ENCODE measurements at regions not wholly inside any gene's neighbourhood (a gene's known extent, or its start where the extent isn't known, plus 50 kb on each side); places are given as distances from the start of the nearest gene placed in this dataset.

- no peak for DNase-seq
Measured at GRCh38 chr6:134520181-134521115, 202.5 kb upstream of the SGK1 start.

DNA sequence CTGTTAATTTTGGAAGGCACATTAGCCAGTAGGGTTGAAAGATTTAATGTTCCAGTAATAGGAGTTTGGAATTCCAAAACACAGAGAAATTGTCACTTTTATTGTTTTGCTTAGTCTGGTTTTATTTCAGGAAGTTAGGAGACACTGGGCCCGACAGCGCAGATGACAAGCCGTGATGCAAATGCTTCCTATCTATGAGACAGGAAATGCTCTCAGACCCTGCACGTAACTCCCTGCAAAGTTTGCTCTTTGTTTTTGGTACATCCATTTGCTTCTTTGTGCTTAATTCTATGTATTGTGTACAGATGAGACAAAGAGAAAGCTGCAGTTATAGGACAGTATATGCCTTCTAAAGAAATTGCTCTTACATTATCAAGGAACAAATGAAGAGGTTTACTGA is 201.6 kb upstream of the SGK1 start:
- no peak for DNase-seq

DNA sequence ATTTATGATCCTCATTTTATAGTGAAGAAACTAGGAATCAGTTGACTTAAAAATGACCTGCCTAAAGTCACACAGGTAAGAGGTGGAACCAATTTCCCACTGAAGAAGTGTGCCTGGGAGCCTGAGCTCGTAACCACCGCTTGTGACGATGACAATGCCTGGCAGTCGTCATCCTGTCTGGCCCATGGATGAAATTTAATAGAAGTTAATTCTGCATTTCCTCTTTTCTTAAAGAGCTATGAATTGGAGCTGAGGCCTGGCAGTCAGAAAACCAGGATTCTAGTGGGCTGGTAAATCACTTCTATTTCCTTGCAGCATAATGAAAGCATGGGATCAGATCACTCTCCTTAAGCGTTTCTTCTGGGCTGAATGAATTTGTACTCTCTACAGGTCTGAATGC is 200.0 kb upstream of the SGK1 start:
- no peak for DNase-seq

- DNase-seq: peak; percentile 39
Measured at GRCh38 chr6:134517145-134517658, 199.3 kb upstream of the SGK1 start.

GRCh38 chr6:134516582-134516981 is 198.7 kb upstream of the SGK1 start:
- no peak for DNase-seq

DNA sequence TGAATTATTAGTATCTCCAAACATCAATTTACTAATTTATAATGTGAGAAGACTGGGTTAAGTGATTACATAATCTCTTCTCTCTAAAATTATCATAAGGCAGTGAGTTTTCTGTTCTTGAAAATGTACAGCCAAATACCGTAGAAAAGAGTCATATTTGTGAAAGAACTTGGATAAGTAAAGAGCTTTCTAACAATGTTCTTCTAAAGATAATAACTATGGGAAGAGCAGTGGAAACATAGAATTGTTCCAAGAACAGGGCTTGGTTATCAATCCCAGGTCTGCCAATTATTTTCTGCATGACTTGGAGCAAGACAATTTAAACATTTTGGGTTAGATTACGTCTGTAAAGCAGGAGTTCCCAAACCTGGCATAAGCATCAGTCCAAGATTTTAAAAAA is 198.1 kb upstream of the SGK1 start:
- no peak for DNase-seq

DNA sequence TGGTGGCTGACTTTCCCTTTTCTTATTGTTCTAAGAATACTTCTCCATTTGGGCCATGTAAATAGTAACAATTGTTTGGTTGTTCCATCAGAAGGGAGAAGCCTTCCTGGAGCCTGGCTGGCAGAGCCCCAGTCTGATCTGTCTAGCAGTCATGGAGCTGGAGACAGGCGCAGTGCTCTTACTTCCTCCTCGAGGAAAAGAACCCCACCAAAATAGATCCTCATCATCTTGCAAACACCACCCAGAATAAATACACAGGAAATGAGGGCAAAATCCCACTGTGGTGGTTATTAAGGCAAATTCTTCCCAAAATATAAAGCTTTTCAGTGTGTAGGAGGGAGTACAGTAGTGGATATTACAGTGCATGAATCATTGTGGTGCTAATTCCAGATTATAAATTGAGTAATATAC is 195.1 kb upstream of the SGK1 start:
- DNase-seq: no peak

DNA sequence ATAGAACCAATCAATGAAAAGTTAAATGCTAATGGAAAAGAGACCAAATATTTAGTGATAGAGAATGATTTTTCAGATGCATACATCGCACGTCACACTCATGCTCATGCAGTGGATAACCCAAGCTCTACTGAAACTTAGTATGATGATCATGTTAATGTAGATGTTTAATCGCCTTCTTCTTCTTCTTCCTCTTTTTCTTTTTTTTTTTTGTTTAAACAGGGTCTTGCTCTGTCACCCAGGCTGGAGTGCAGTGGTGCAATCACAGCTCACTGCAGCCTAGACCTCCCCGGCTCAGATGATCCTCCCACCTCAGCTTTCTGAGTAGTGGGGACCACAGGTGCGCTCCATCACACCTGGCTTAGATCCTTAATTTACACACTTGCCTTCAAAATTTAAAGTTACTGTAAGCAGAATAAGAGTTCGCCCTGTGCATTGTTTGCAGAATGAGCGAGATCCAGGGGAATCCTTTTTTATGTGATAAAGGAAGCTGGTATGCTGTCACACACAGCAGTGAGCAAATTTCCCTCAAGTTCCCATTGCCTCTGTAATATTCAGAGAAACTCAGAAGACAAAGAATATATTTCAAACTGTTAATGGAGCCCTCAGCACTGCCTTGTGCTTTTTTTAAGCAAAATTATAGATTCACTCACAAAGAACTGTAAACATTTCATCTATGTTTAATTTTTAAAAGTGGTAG is 194.2 kb upstream of the SGK1 start:
- no peak for DNase-seq

- no peak for DNase-seq
Measured at GRCh38 chr6:134510920-134511319, 193.0 kb upstream of the SGK1 start.

- DNase-seq: no peak
Measured at GRCh38 chr6:134510142-134510541, 192.2 kb upstream of the SGK1 start.

GRCh38 chr6:134508862-134509498 is 191.1 kb upstream of the SGK1 start:
- DNase-seq: no peak

- no peak for DNase-seq
Measured at GRCh38 chr6:134506162-134506561, 188.2 kb upstream of the SGK1 start.

- no peak for DNase-seq
Measured at GRCh38 chr6:134503585-134504281, 185.8 kb upstream of the SGK1 start.

GRCh38 chr6:134502614-134503549 is 185.0 kb upstream of the SGK1 start:
- DNase-seq: no peak

GRCh38 chr6:134495890-134496248 is 178.0 kb upstream of the SGK1 start:
- DNase-seq: no peak

DNA sequence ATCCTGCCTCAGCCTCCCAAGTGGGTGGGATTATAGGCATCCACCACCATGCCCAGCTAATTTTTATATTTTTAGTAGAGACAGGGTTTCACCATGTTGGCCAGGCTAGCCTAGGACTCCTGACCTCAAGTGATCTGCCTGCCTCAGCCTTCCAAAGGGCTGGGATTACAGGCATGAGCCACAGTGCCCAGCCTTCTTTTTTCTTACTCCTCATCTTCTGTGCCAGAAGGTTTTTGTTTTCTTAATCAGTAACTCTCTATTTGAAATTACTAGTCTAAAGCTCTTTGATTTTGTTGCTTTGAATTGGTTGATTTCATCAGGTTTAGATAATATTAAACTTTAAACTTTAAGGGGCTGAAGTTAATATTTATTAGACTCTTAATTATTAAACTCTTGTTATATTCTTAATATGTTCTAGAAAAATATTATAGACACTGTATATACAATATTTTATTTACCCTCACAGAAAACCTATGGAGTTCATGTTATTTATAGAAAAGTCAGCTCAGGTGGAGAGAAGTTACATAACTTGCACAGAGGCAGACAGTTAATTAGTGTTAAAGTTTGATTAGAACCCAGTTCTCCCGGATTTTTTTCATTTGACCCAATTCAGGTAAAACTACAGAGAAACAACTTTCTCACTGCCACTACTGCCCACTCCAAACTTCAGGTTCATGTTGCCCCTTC is 177.4 kb upstream of the SGK1 start:
- no peak for DNase-seq

DNA sequence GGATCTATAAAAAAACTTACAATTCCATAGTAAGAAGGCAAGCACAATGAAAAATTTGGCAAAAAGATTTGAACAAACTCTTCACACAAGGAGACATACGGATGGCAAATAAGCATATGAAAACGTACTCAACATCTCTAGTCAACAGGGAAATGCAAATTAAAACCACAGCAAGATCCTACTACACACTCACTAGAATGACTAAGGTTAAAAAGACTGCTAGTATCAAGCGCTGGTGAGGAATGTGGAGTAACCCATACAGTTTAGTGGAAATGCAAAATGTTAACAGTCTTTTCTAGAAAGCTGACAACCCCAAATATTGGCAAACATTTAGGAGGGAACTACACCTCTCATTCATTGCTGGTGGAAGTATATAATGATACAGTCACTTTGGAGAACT is 175.9 kb upstream of the SGK1 start:
- no peak for DNase-seq

- no peak for DNase-seq
Measured at GRCh38 chr6:134491477-134491876, 173.6 kb upstream of the SGK1 start.

- no peak for DNase-seq
Measured at GRCh38 chr6:134482593-134483270, 164.8 kb upstream of the SGK1 start.

DNA sequence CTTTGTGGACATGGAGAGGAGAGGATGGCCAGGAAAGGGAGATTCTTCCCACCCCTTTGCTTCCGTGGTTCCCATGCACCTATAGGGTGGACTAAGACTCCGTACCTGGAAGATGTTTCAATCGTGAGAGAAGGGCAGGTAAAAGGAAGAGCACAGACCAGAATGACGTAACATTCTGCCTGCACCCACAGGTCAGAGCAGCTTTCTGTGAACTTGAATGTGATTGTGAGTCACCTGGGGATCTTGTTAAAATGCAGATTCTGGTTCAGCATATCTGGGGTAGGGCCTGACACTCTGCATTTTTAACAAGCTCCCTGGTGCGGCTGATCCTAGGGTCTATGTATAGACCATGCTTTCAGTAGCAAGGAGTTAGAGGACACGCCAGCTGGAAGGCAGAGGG is 164.1 kb upstream of the SGK1 start:
- DNase-seq: no peak

DNA sequence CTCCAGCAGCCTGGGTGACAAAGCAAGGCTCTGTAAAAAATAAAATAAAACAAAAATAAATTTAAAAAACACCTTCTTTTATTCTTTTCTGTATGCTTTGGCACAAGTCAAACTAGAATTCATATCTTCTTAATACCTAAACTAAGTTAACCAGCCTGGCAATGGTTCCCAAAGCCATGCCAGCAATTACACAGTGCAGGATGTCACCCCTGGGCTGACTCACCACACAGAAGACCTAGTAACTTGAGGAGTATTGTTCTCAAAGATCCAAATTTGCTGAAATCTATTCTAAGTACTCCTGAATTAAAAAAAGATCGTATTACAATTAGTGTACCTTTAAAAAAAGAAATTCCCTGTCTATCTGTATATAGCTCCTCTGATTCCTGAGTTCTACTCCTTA is 162.7 kb upstream of the SGK1 start:
- no peak for DNase-seq
